Urothelium cell line (cell line): ENCODE measurements at regions not wholly inside any gene's neighbourhood (a gene's known extent, or its start where the extent isn't known, plus 50 kb on each side); places are given as distances from the start of the nearest gene placed in this dataset.

Experiments
- DNase-seq: peaks from one replicate; pipeline ENCODE4 v3.0.0; 2011; ENCODE audit warnings: low spot score, mixed read lengths
- FAIRE-seq: peaks from 2 replicates; lab custom pipeline; 2011; peaks lifted over from hg19 to GRCh38; lab: Jason Lieb, UNC

DNA sequence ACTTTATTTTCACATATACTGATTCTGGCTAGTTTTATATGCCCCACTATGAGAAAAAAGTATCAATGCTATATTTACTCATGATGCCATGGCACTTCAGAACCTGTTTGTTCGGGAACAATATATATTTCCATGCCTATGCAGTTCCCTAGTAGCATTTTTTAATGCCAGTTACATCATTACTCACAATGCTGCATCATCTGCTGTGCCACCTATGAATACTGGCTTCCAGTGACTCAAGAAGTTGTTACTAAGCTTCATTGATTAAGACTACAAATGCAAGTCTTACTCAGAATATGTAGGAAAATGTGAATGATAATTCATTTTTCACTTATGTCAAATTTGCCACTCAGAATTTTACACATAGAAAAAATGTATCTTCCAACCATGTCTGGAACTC is 97.9 kb downstream of the MAFB start:
- FAIRE-seq (no peak), DNase-seq (no peak)

DNA sequence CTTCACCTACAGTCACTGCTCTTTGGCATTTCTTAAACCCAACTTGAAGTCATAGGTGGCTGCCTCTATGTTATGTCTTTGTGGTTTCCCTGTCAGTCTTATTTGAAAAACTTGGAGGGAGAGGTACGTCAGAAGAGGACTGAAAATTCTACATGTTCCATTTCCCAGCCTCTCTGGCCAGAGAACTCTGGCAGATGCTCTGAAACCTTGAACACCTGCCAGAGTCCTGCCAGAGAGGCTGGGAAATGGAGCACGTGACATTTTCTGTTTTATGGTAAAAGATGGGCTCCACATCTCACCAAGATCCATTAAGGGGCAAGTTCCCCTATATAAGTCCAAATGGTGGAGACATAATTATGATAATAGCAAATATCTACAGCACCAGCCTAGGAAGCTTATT is 99.5 kb downstream of the MAFB start:
- DNase-seq (no peak), FAIRE-seq (no peak)

DNA sequence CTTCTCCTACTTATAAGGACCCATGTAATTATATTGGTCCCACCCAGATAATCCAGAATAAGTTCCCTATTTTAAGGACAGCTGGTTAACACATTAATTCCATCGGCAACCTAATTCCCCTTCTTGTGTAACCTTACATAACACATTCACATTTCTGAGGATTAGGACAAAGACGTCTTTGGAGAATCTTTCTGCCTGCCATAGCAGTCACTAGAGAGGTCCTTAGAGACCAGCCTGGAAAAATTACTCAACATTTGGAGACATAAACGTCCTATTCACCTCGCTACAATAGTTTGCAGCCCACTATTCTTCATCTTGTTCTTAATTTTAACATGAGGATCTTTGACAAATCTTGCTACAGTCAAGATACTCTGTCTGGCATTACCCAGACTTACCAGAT is 100.1 kb downstream of the MAFB start:
- no peak for FAIRE-seq

DNA sequence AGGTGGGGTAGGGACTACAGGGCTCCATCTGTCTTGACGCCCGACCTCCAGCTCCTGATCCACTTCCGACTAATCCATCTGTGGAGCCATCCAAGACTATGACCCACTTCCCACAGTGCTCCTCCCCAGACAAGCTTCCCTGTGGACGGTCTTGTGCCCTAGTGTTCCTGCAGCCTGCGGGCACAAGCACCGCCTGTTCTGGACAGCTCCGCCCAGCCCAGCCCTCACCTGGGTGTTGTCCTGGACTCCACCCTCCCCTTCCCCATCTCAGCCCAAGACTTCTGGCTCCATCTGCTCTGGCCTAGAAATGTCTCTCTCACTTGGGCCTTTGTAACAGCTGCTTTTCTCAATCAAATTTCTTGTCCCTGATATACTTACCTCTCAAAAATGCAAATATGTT is 102.0 kb downstream of the MAFB start:
- no peak for FAIRE-seq

More for the DNA sequence above, 100.1 kb downstream of the MAFB start:
- no peak for DNase-seq

GRCh38 chr20:40584130-40584809 is 104.8 kb downstream of the MAFB start:
- DNase-seq (no peak), FAIRE-seq (no peak)

More for the DNA sequence above, 102.0 kb downstream of the MAFB start:
- no peak for DNase-seq

DNA sequence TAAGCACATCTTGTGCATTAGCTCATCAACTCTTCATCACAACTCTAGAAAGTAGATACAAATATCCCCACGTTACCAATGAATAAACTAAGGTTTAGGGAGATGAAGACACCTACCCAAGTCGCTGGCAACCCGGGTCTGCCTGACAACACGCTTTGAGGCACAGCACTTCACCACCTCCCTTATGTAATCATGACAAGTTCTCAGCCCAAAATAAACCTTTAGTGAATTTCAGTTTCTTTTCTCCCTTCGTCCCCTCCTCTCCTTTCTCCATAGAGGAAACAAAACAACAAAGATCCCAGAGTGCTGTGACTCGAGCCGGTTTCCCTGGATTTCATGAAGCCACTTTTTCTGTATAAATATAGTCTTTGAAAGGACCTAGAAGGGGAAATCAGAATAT is 105.4 kb downstream of the MAFB start:
- no peak for FAIRE-seq
- no peak for DNase-seq

DNA sequence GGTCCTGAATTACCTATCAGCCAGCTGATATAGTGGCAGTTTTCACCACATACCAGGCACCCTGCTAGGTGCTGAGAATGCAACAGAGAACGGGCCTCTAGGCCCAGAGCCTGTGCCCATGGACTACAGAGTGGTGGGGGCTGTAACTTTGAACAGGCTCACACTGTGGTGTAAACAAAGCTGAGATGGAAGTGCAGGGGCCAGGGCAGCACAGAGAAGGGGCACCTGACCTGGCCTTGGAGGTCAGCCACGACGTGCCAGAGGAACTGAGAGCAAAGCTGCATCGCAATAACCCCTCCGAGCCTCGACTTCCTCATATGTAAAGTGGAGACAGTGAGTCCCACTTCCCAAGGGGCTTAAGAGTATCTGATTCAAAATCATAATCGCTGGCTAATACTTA is 105.8 kb downstream of the MAFB start:
- DNase-seq, result no peak
- no peak for FAIRE-seq

DNA sequence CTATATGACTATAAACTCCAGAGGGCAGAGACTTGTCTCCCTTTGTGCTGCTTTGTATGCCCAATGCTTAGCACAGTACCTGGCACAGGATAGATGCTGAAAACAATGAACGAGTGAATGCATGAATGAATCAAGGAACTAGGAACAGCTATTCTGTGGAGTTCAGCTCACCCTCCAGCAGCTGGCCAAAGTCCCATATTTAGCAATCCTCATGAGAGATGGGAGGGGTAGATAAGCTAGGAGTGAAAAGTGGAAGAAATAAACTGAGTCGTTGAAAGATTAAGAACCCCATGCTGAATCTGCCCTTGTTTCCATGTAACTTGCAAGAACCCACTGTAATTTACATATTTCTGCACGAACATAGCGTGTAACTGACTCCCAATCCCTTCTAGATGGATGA is 106.5 kb downstream of the MAFB start:
- FAIRE-seq (no peak), DNase-seq (no peak)

DNA sequence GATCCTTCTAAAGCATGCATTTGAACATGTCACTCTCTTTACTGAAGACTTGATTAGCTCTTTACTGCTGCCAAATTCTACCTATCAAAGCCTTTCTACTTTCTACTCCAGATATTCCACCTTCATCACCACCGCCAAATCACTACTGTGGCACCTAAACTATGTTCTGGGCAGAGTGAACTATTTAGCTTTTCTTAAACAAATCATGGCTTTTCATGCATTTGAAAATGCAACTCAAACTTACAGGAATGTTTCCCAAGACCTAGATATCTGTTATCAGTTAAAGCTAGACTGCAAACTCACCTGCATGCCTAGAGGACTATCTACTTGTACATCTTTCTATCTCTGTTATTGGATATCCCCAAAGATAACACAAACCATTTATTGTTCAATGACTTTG is 109.3 kb downstream of the MAFB start:
- DNase-seq (no peak), FAIRE-seq (no peak)

- no peak for FAIRE-seq
- no peak for DNase-seq
Measured at GRCh38 chr20:40578961-40579360, 110.1 kb downstream of the MAFB start.

- no peak for DNase-seq
Measured at GRCh38 chr20:40575851-40576250, 113.2 kb downstream of the MAFB start.

DNA sequence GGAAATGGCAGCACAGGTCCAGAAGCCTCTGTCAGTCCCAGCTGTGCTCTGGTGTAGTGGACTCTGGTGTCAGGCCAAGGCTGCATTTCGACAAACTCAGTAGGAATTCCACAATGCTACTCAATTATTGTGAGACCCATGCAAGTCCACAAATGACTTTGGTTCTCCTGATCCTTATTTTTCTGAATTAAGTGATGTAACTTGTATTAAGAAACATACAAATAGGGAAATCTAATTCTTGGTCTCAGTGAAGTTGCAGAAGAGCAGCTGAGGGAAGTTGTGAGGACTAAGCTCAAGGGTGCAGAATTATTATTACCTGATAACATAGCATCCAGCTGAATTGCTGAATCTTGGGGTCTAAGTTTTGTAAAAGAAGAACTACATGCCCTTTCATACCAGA is 116.8 kb downstream of the MAFB start:
- no peak for FAIRE-seq
- DNase-seq, result no peak

More at GRCh38 chr20:40575851-40576250, 113.2 kb downstream of the MAFB start:
- FAIRE-seq, result no peak

DNA sequence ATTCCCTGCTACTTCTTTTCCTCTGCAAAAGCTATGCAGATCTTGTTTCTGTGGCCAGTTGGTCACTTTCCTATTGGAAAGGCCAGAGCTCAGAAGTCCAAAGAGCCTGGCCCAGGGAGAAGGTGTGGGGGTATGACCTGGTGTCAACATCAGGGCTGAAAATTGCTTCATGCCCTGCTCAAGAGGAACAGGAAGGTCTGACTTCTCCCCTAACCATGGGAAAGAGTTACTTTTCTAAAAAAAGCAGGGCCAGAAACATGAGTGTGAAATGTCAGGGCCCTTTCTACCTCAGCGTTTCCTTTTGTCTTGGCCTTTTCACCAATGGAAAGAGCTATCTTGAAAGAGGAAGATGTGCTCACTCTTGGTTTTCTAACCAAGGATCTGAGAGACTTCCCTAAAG is 117.4 kb downstream of the MAFB start:
- FAIRE-seq (no peak), DNase-seq (no peak)

DNA sequence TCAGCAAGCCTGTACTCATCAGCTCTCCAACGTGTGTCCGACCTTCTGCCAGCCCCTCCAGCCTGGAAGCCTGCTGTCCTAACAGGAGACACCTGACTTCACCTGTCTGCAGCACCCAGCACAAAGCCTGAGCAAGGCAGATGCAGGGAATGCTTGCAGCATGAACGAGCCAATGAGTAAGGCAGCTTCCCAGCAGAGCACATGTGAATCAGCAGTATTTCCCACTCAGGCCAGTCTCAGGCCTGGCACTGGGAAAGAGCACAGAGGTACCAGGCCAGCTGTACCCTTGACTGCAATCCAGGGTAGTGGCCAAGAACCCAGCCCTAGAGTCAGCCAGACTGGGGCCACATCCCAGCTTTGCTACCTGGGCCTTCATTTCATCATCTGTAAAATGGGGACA is 120.8 kb downstream of the MAFB start:
- no peak for FAIRE-seq

GRCh38 chr20:40565682-40566040 is 123.4 kb downstream of the MAFB start:
- peak; percentile 27 for DNase-seq
- no peak for FAIRE-seq

More for the DNA sequence above, 120.8 kb downstream of the MAFB start:
- no peak for DNase-seq

GRCh38 chr20:40565001-40565681 is 123.9 kb downstream of the MAFB start:
- DNase-seq (peak; percentile 92), FAIRE-seq (peak; percentile 91)

- peak; percentile 88 for DNase-seq
- peak; percentile 59 for FAIRE-seq
Measured at GRCh38 chr20:40563296-40563950, 125.6 kb downstream of the MAFB start.

- FAIRE-seq (peak; percentile 65), DNase-seq (peak; percentile 72)
Measured at GRCh38 chr20:40562031-40562430, 127.0 kb downstream of the MAFB start.

- DNase-seq, result no peak
- FAIRE-seq, result no peak
Measured at GRCh38 chr20:40561187-40561586, 127.8 kb downstream of the MAFB start.

- no peak for FAIRE-seq
- DNase-seq, result no peak
Measured at GRCh38 chr20:40558212-40558611, 130.8 kb downstream of the MAFB start.

DNA sequence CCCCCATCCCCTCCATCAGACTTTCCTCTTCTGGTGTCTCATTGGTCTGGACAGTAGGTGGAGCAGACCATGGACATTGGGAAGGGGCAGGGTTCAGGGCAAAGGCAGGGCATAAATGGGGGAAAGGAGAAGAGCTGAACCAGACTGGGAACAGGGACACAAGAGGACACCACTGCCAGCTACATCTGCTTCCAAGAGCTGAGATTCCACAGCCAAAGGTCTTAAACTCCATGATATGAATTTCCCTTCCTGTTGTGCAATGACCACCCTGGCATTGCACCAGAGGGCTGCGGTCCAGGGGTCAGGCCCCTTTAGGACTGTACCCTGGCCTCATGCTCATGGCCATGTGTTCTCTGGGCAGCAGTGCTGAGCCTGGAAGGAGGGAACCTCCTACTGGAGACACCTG is 137.9 kb downstream of the MAFB start:
- no peak for FAIRE-seq
- no peak for DNase-seq

DNA sequence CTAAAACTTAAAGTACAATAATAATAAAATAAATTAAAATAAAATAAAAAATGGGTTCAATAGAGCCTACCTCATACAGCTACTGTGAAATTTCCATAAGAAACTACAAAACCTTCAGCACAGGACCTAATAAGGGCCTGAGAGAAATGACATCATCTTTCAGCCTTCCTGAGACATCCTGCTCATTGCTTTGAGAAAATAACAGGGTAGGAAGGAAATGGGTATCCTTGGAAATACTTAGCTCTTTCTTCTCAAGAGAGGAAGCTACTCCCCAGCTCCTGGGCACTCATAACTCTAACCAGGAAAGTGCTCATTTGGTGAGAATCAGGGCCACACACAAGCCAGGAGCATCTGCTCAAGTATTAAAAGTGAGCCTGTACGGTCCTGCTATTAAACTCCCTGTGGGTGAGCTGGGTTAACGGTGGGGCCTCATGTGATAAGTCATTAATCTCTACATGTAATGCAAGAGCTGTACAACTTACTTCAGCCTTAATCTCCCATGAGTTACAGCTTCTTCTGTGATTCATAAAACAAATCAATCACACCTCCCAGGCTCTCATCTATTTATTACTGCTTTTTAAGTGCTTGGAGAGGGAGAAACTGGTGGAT is 141.4 kb downstream of the MAFB start:
- FAIRE-seq (no peak), DNase-seq (no peak)
